Small intestine (tissue), 7 donors: ENCODE measurements at regions not wholly inside any gene's neighbourhood (a gene's known extent, or its start where the extent isn't known, plus 50 kb on each side); places are given as distances from the start of the nearest gene placed in this dataset.

Experiments
- DNase-seq, 2 donors: peaks; one replicate each; pipeline versions ENCODE4 v3.0.0 to v3.0.0-alpha.2; 2013
- FAIRE-seq: peaks from 2 replicates; lab custom pipeline; 2012; peaks lifted over from hg19 to GRCh38; lab: Jason Lieb, UNC
- H3K27ac ChIP-seq, 3 donors: one replicate each; pipeline ENCODE4 v1.5.1; 2013; ENCODE audit warnings: low read length in 2 of 3, mild to moderate bottlenecking in 2 of 3, control low read depth in 1 of 3, inconsistent platforms in 1 of 3, low read depth in 1 of 3, moderate library complexity in 1 of 3
- H3K27me3 ChIP-seq, 3 donors: one replicate each; pipeline ENCODE4 v1.6.1; 2013; ENCODE audit warnings: low read length in 3 of 3, inconsistent platforms in 1 of 3; ENCODE audit not compliant: control insufficient read depth in 3 of 3, insufficient read depth in 3 of 3
- H3K36me3 ChIP-seq, 3 donors: one replicate each; pipeline ENCODE4 v1.6.1; 2013; ENCODE audit warnings: low read length in 3 of 3, inconsistent platforms in 1 of 3, low read depth in 1 of 3, mild to moderate bottlenecking in 1 of 3, moderate library complexity in 1 of 3; ENCODE audit not compliant: control insufficient read depth in 3 of 3, insufficient read depth in 2 of 3
- H3K4me1 ChIP-seq, 3 donors: one replicate each; pipeline ENCODE4 v1.6.1; 2013; ENCODE audit warnings: low read length in 2 of 3, inconsistent platforms in 1 of 3, low read depth in 1 of 3, mild to moderate bottlenecking in 1 of 3, moderate library complexity in 1 of 3; ENCODE audit not compliant: control insufficient read depth in 3 of 3, insufficient read depth in 2 of 3
- H3K4me3 ChIP-seq, 3 donors: one replicate each; pipeline ENCODE4 v1.5.1; 2013; ENCODE audit warnings: low read length in 3 of 3, control low read depth in 1 of 3, inconsistent platforms in 1 of 3, low read depth in 1 of 3, mild to moderate bottlenecking in 1 of 3, moderate library complexity in 1 of 3
- H3K9me3 ChIP-seq, 2 donors: one replicate each; pipeline ENCODE4 v1.6.1; 2013; ENCODE audit warnings: low read depth in 1 of 2, low read length in 1 of 2; ENCODE audit not compliant: control insufficient read depth in 2 of 2, insufficient read depth in 1 of 2
- WGBS, 3 donors: extraction: QIAGEN DNeasy Blood & Tissue Kit; methylation state at CpG; one replicate each; pipeline ENCODE4 v1.1.7; 2013; 5-methylcytosine and 5-hydroxymethylcytosine counted together
- donor health status: healthy with polysubstance abuse.
- donor health status: control.
- donor health status: control.
- donor health status: Bipolar disorder and iron deficiency.
- donor health status: healthy.

GRCh38 chr11:69984457-69985261 is 93.5 kb upstream of the ANO1 start:
- Histone ChIP-seq H3K9me3 (no peaks in the 10 kb centered on the region), H3K4me3 (no peak overlapping the region), H3K27ac (no peak overlapping the region), H3K36me3 (no peaks in the 10 kb centered on the region), H3K4me1 (peaks cover 0 to 20% (median 0%) of the 10 kb centered on the region in 3 donors), H3K27me3 (peaks cover 0 to 72% (median 17%) of the 10 kb centered on the region in 3 donors)
- WGBS, 3 donors, result 13 to 15% (median 14%) methylated on average over 24 of the region's 24 CpGs
- DNase-seq, result no peak
- FAIRE-seq, result no peak

GRCh38 chr11:69985331-69985640 is 92.8 kb upstream of the ANO1 start:
- Histone ChIP-seq H3K36me3 (no peaks in the 10 kb centered on the region), H3K27ac (no peak overlapping the region), H3K4me3 (peak overlapping the region in 1 of 3 donors; percentile 15), H3K27me3 (peaks cover 0 to 73% (median 17%) of the 10 kb centered on the region in 3 donors), H3K9me3 (no peaks in the 10 kb centered on the region), H3K4me1 (peaks cover 0 to 20% (median 0%) of the 10 kb centered on the region in 3 donors)
- FAIRE-seq (no peak), DNase-seq (peak in 1 of 2 donors; percentile 52)
- WGBS, 3 donors, result 1 to 4% (median 2%) methylated on average over 14 to 15 of the region's 15 CpGs

- Histone ChIP-seq H3K9me3 (no peaks in the 10 kb centered on the region), H3K27me3 (peaks cover 0 to 73% (median 17%) of the 10 kb centered on the region in 3 donors), H3K27ac (no peak overlapping the region), H3K36me3 (no peaks in the 10 kb centered on the region), H3K4me1 (peaks cover 0 to 20% (median 0%) of the 10 kb centered on the region in 3 donors), H3K4me3 (peak overlapping the region in 1 of 3 donors; percentile 36)
- DNase-seq (peak in 1 of 2 donors; percentile 46), FAIRE-seq (no peak)
- WGBS, 3 donors, result 3 to 15% (median 10%) methylated on average over 46 to 75 of the region's 75 CpGs
Measured at GRCh38 chr11:69985641-69986439, 92.3 kb upstream of the ANO1 start.

GRCh38 chr11:69986440-69986787 is 91.7 kb upstream of the ANO1 start:
- DNase-seq (no peak), FAIRE-seq (no peak)
- H3K9me3 ChIP-seq, result no peaks in the 10 kb centered on the region
- peaks cover 0 to 20% (median 0%) of the 10 kb centered on the region in 3 donors for H3K4me1 ChIP-seq
- no peak overlapping the region for H3K27ac ChIP-seq
- 24 to 48% (median 38%) methylated on average over 17 of the region's 17 CpGs for WGBS, 3 donors
- H3K36me3 ChIP-seq, result no peaks in the 10 kb centered on the region
- peak overlapping the region in 1 of 3 donors; percentile 36 for H3K4me3 ChIP-seq
- H3K27me3 ChIP-seq, result peaks cover 0 to 69% (median 17%) of the 10 kb centered on the region in 3 donors

GRCh38 chr11:69986830-69987229 is 91.3 kb upstream of the ANO1 start:
- no peaks in the 10 kb centered on the region for H3K9me3 ChIP-seq
- no peak overlapping the region for H3K4me3 ChIP-seq
- WGBS, 3 donors, result 71 to 92% (median 78%) methylated on average over 9 of the region's 9 CpGs
- no peaks in the 10 kb centered on the region for H3K36me3 ChIP-seq
- FAIRE-seq (no peak), DNase-seq (no peak)
- H3K4me1 ChIP-seq, result peaks cover 0 to 20% (median 0%) of the 10 kb centered on the region in 3 donors
- no peak overlapping the region for H3K27ac ChIP-seq
- peaks cover 0 to 66% (median 17%) of the 10 kb centered on the region in 3 donors for H3K27me3 ChIP-seq

- Histone ChIP-seq H3K4me1 (peaks cover 0 to 4% (median 0%) of the 10 kb centered on the region in 3 donors), H3K4me3 (no peak overlapping the region), H3K9me3 (peaks cover 0 to 6% of the 10 kb centered on the region in 2 donors), H3K36me3 (no peaks in the 10 kb centered on the region), H3K27me3 (peaks cover 0 to 18% (median 4%) of the 10 kb centered on the region in 3 donors), H3K27ac (no peak overlapping the region)
- DNase-seq (no peak), FAIRE-seq (no peak)
- 85 to 90% (median 86%) methylated on average over 3 of the region's 3 CpGs for WGBS, 3 donors
Measured at GRCh38 chr11:69992026-69992425, 86.1 kb upstream of the ANO1 start.

GRCh38 chr11:69992943-69993694 is 85.0 kb upstream of the ANO1 start:
- DNase-seq (peak; percentile 50 to 77), FAIRE-seq (no peak)
- Histone ChIP-seq H3K36me3 (no peaks in the 10 kb centered on the region), H3K27me3 (peaks cover 0 to 8% (median 0%) of the 10 kb centered on the region in 3 donors), H3K27ac (peak overlapping the region in 1 of 3 donors; percentile 65), H3K9me3 (peaks cover 0 to 6% of the 10 kb centered on the region in 2 donors), H3K4me1 (peaks cover 0 to 4% (median 0%) of the 10 kb centered on the region in 3 donors), H3K4me3 (no peak overlapping the region)
- 17 to 59% (median 45%) methylated on average over 6 of the region's 6 CpGs for whole genome bisulfite sequencing, 3 donors

GRCh38 chr11:69994810-69995209 is 83.3 kb upstream of the ANO1 start:
- FAIRE-seq (no peak), DNase-seq (no peak)
- no peaks in the 10 kb centered on the region for H3K27me3 ChIP-seq
- H3K4me1 ChIP-seq, result peaks cover 0 to 7% (median 0%) of the 10 kb centered on the region in 3 donors
- H3K9me3 ChIP-seq, result peaks cover 0 to 6% of the 10 kb centered on the region in 2 donors
- H3K36me3 ChIP-seq, result no peaks in the 10 kb centered on the region
- no peak overlapping the region for H3K27ac ChIP-seq
- no peak overlapping the region for H3K4me3 ChIP-seq
- WGBS, 3 donors, result 74 to 89% (median 82%) methylated on average over 3 of the region's 3 CpGs
